Astrocyte of the cerebellum (primary cell): ENCODE measurements at regions not wholly inside any gene's neighbourhood (a gene's known extent, or its start where the extent isn't known, plus 50 kb on each side); places are given as distances from the start of the nearest gene placed in this dataset.

ENCODE experiments used
- DNase-seq: peaks from one replicate; pipeline ENCODE4 v3.0.0-alpha.2; 2011; ENCODE audit warnings: low read depth
- H3K4me3 ChIP-seq: 2 replicates; pipeline ENCODE4 v1.5.1; 2011; ENCODE audit warnings: mild to moderate bottlenecking, low read depth, low read length, moderate library complexity
- CTCF ChIP-seq: IDR thresholded peaks from 2 replicates; pipeline ENCODE4 v1.5.1; 2012; ENCODE audit warnings: low read length, low read depth, moderate library complexity, mild to moderate bottlenecking; ENCODE audit errors: missing control alignments
- in situ Hi-C: cut with HindIII; loops from 2 replicates; pipeline ENCODE4 v1.10.0; 2017; ENCODE audit warnings: low sequenced_read_pairs

DNA sequence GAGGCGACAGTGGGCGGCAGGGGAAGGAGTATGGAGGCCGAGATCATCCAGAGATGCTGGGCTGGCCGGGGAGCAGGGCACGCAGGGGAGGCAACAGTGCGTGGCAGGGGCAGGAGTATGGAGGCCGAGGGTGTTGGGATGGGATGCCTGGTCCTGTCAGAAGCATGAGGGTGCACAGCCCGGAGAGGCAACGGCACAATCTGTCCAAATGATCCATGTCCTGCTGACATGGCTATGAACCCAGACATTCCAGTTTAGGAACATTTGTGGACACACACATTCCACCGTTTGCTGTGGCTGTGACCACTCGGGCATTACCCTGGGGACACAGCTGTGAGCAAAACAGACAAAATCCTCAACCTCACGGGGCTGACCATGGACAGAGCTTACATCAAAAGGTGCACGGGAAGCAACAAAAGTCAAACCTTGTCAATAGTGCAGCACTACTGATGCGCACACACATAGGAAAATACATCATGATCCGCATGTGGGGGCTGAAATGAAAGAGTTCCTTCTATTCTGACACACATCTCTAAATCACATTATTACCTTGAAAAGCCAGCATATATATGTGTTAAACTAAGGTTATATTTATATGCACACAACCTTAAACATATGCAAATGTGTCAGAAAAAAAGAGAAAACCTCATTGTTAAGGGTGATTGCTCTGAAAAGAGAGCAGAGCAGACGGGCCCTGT, 144.0 kb upstream of the GPC1 start:
- in situ Hi-C loops, result no loop called here
- no peak for DNase-seq
- no peak for TF ChIP-seq CTCF
- H3K4me3 ChIP-seq, result no peak overlapping the region

DNA sequence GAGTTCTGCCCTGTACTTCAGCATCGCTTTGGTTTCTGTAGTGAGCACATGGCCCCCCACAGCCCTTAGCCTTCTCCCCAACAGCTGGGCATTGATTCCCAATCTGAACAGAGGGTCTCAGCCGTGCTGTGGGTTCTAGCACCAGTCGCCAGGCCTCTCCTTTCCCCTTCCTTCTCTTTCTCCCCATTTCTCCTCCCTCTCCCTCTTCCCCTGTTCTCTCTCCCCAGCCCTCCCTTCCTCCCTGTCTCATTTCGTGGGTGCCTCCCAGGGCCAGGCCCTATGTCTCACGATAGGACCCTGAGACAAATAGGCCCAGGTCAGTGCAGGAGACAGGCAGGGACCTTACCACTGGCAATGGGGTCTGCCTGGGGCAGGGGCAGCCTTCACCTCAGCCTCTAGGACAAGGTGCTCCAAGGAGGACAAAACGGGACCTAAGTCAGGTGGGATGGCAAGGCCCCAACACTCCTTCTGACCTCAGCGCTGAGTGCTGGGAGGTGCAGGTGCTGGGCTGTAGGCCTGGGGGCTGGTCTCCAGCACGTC, 143.4 kb upstream of the GPC1 start:
- no peak for TF ChIP-seq CTCF
- no peak for DNase-seq
- in situ Hi-C loops, result no loop called here
- no peak overlapping the region for H3K4me3 ChIP-seq

GRCh38 chr2:240292619-240293525, 142.6 kb upstream of the GPC1 start:
- DNase-seq, result no peak
- no peak overlapping the region for H3K4me3 ChIP-seq
- no peak for TF ChIP-seq CTCF
- in situ Hi-C loops, result no loop called here

- in situ Hi-C loops, result no loop called here
- no peak overlapping the region for H3K4me3 ChIP-seq
- DNase-seq, result no peak
- TF ChIP-seq CTCF, result no peak
These were observed 141.7 kb upstream of the GPC1 start for GRCh38 chr2:240293557-240294461.

DNA sequence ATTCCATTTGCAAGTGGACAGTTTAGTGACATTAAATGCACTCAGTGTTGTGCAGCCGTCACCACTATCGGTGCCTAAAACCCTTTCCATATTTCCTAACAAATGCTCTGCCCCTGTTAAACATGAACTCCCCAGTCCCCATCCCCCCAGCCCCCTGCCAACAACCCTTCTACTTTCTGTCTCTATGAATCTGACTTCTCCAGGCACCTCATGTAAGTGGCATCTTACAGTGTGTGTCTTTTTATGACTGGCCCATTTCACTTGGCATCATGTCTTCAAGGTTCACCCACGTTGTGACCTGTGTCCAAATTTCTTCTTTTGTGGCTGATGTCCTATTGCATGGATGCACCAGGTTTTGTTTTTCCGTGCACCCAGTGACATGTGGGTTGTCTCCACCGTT, 140.9 kb upstream of the GPC1 start:
- H3K4me3 ChIP-seq, result no peak overlapping the region
- in situ Hi-C loops, result no loop called here
- no peak for TF ChIP-seq CTCF
- DNase-seq, result no peak
